ENCODE measurements at regions not wholly inside any gene's neighbourhood (a gene's known extent, or its start where the extent isn't known, plus 50 kb on each side); places are given as distances from the start of the nearest gene placed in this dataset.

DNA sequence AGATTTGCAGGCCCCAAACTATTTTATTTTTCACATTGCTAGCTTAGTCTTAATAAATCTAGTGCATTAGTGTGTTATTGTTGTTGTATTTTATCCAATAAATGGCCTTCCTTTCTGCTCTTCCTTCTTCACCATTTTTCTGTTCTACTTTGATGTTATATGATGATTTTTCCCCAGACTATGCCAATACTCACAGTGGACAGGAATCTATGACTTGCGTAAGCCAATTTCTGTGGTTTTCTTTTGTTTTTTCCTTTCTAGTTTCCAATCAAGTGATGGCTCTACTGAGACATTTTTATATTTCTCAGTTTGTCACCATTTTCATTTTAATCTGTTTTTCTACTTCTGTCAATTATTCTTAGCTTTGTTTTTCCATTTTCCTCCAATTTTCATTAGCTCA, 106.8 kb upstream of the FBXL7 start:
- WGBS (ENCODE audit: insufficient coverage, low coverage, missing lambda C conversion rate): 0% methylated on average over 1 of the region's 1 CpG
- H3K9ac ChIP-seq (ENCODE audit: insufficient read depth in 1 of 2, low read depth in 2 of 2, low read length in 2 of 2): no peak overlapping the region
- no peaks in the 10 kb centered on the region; the same call in 1 of the 2 replicates for H3K9me3 ChIP-seq (replicated peaks; ENCODE audit: control insufficient read depth, insufficient read depth, low read depth, low read length)
- H3K4me3 ChIP-seq: no peak overlapping the region
- no peak overlapping the region for H3K4me2 ChIP-seq (ENCODE audit: insufficient read depth, low read length)
- CTCF ChIA-PET (ENCODE audit: low intra/inter-chr PET ratio): no interaction called here
- FAIRE-seq: no peak
- intact Hi-C loops (cut with micrococcal nuclease) (no loop called here), in situ Hi-C loops (cut with MboI) (no loop called here)
- no peak overlapping the region for H2AFZ ChIP-seq (ENCODE audit: low read depth, low read length)
- no peaks in the 10 kb centered on the region for H3K79me2 ChIP-seq (ENCODE audit: control insufficient read depth, insufficient read depth, low read length)
- no peaks in the 10 kb centered on the region for H3K4me1 ChIP-seq (replicated peaks in 1 of 2; ENCODE audit: control insufficient read depth in 2 of 2, insufficient read depth in 2 of 2, low read length in 2 of 2)
- H3K27ac ChIP-seq (ENCODE audit: extremely low read depth, low read depth, low read length): no peak overlapping the region
- no TSS peak for BruUV-seq (replicated peaks)
- no peak for DNase-seq (ENCODE audit: extremely low read depth in 1 of 4, low spot score in 3 of 4)
- H3K36me3 ChIP-seq (ENCODE audit: control insufficient read depth, insufficient read depth, low read length): no peaks in the 10 kb centered on the region
- POLR2A ChIA-PET: no interaction called here
- no peaks in the 10 kb centered on the region for H3K9me1 ChIP-seq (ENCODE audit: control insufficient read depth, insufficient read depth, low read length)
- no peak for ATAC-seq
- H3K27me3 ChIP-seq (ENCODE audit: control insufficient read depth in 2 of 2, insufficient read depth in 2 of 2, low read length in 2 of 2): no peaks in the 10 kb centered on the region
- no peaks in the 10 kb centered on the region for H4K20me1 ChIP-seq (replicated peaks; ENCODE audit: control insufficient read depth, insufficient read depth, low read length)
- TF ChIP-seq, protein P1, sequence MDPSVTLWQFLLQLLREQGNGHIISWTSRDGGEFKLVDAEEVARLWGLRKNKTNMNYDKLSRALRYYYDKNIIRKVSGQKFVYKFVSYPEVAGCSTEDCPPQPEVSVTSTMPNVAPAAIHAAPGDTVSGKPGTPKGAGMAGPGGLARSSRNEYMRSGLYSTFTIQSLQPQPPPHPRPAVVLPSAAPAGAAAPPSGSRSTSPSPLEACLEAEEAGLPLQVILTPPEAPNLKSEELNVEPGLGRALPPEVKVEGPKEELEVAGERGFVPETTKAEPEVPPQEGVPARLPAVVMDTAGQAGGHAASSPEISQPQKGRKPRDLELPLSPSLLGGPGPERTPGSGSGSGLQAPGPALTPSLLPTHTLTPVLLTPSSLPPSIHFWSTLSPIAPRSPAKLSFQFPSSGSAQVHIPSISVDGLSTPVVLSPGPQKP (CRISPR knock-in tag; IDR thresholded peaks at IDR 0.05): no peak
- TF ChIP-seq TRIM28 (IDR thresholded peaks at IDR 0.05) (no peak), SPI1 (IDR thresholded peaks at IDR 0.05; ENCODE audit: borderline replicate concordance, low read depth, low read length) (no peak), ESRRA (IDR thresholded peaks at IDR 0.05; ENCODE audit: borderline replicate concordance, low read depth) (no peak), ZNF280A (IDR thresholded peaks at IDR 0.05; ENCODE audit: low read depth, partially characterized antibody) (no peak), PTBP1 (IDR thresholded peaks at IDR 0.05; ENCODE audit: low read depth, low read length) (no peak), ILF3 (IDR thresholded peaks at IDR 0.05; ENCODE audit: borderline replicate concordance) (no peak), RAD51 (IDR thresholded peaks at IDR 0.05; ENCODE audit: borderline replicate concordance, low read depth) (no peak), HNRNPH1 (optimal IDR thresholded peaks at IDR 0.05; ENCODE audit: low read depth, low read length) (no peak), PYGO2 (tag; IDR thresholded peaks at IDR 0.05) (no peak), ZNF740 (CRISPR knock-in tag; IDR thresholded peaks at IDR 0.05) (no peak), ZNF740 (tag; IDR thresholded peaks at IDR 0.05) (no peak), ZKSCAN8 (CRISPR knock-in tag; IDR thresholded peaks at IDR 0.05) (no peak), LEF1 (IDR thresholded peaks at IDR 0.05) (no peak), ZNF639 (CRISPR knock-in tag; conservative IDR thresholded peaks at IDR 0.05 in 1 of 2, IDR thresholded peaks at IDR 0.05 in 1 of 2) (no peak), CREBBP (IDR thresholded peaks at IDR 0.05; ENCODE audit: low read depth, low read length) (no peak), TFE3 (CRISPR knock-in tag; IDR thresholded peaks at IDR 0.05) (no peak)

All from K562 (cell line).